ENCODE measurements at regions not wholly inside any gene's neighbourhood (a gene's known extent, or its start where the extent isn't known, plus 50 kb on each side); places are given as distances from the start of the nearest gene placed in this dataset.

GRCh38 chr15:58342508-58342907, 89.3 kb upstream of the LIPC start:
- Histone ChIP-seq H3K27me3 (ENCODE audit: control insufficient read depth in 1 of 2, insufficient read depth in 2 of 2, low read length in 2 of 2) (no peaks in the 10 kb centered on the region), H3K4me1 (ENCODE audit: insufficient read depth, low read length) (no peaks in the 10 kb centered on the region), H2AFZ (ENCODE audit: low read length) (no peak overlapping the region), H3K9me3 (ENCODE audit: low read length) (no peaks in the 10 kb centered on the region), H3K4me2 (ENCODE audit: low read depth, low read length) (no peak overlapping the region), H3K9ac (ENCODE audit: insufficient read depth, low read depth, low read length) (no peak overlapping the region), H3K36me3 (replicated peaks in 1 of 2; ENCODE audit: control insufficient read depth in 1 of 2, insufficient read depth in 2 of 2, low read length in 2 of 2) (no peaks in the 10 kb centered on the region), H3K27ac (ENCODE audit: extremely low read length, insufficient read depth, low read length) (no peak overlapping the region), H3K79me2 (ENCODE audit: insufficient read depth, low read length) (no peaks in the 10 kb centered on the region), H3K4me3 (replicated peaks in 1 of 3; ENCODE audit: insufficient read depth in 1 of 3, low read depth in 2 of 3, low read length in 3 of 3) (no peak overlapping the region), H4K20me1 (ENCODE audit: insufficient read depth, low read length) (no peaks in the 10 kb centered on the region)
- TF ChIP-seq ZNF232 (CRISPR knock-in tag; IDR thresholded peaks at IDR 0.05; ENCODE audit: borderline replicate concordance) (no peak), RFX5 (IDR thresholded peaks at IDR 0.05; ENCODE audit: low read depth, low read length) (no peak), IRF2 (CRISPR knock-in tag; IDR thresholded peaks at IDR 0.05) (no peak), PLRG1 (conservative IDR thresholded peaks at IDR 0.05) (no peak), DNMT3B (CRISPR knock-in tag; conservative IDR thresholded peaks at IDR 0.05) (no peak), TERF1 (CRISPR knock-in tag; IDR thresholded peaks at IDR 0.05) (no peak), ZNF720 (CRISPR knock-in tag; IDR thresholded peaks at IDR 0.05) (no peak), GABPB1 (CRISPR knock-in tag; IDR thresholded peaks at IDR 0.05) (no peak)
- ChIA-PET POLR2A (interaction anchor here (1.7 kb wide), 1 partner anchor 10 kb away, joined by 5 read pairs; no protein-coding TSS in a partner anchor), CTCF (ENCODE audit: low intra/inter-chr PET ratio, low total read pairs) (no interaction called here)
- intact Hi-C loops (cut with micrococcal nuclease; ENCODE audit: unreplicated experiment) = no loop called here
- ATAC-seq (no peak), FAIRE-seq (no peak), DNase-seq (ENCODE audit: low spot score) (no peak)
- BruUV-seq (replicated peaks) = no TSS peak
- 55% methylated on average over 6 of the region's 6 CpGs for WGBS (ENCODE audit: low lambda C conversion rate)
- in situ Hi-C loops (cut with HindIII; ENCODE audit: extremely low pct_ligation_motif_present, low pct_unique_long_range_greater_than_20kb) = no loop called here
